GM10266 (cell line): ENCODE measurements at regions not wholly inside any gene's neighbourhood (a gene's known extent, or its start where the extent isn't known, plus 50 kb on each side); places are given as distances from the start of the nearest gene placed in this dataset.

ENCODE experiments used
- DNase-seq: peaks from one replicate; pipeline ENCODE4 v3.0.0; 2012; ENCODE audit errors: extremely low spot score
- TF ChIP-seq, protein P1 (sequence below): IDR thresholded peaks from 2 replicates; pipeline ENCODE4 v1.5.1; 2012; ENCODE audit warnings: mild to moderate bottlenecking, low read depth; ENCODE audit not compliant: control insufficient read depth, insufficient read depth; ENCODE audit errors: missing control alignments

DNA sequence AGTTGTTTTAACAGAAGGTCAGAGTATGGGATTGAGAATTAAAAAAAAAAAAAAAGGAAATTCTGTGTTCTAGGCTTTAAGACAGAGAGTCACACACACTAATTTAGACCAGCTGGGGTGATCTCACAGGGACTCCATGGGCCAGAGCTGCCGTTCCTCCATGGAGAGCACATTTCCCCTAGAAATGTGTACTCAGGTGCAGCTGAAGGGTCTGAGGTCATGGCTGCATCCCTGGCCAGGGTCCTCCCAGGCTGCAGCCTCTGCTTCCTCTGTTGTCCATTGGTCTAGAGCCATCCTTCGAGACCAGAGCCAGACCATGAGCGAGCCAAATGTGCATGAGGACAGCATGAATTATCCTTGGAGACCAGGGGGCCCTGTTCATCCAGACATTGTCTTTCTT lies 190.1 kb upstream of the TNP1 start:
- no peak for DNase-seq
- TF ChIP-seq, protein P1, sequence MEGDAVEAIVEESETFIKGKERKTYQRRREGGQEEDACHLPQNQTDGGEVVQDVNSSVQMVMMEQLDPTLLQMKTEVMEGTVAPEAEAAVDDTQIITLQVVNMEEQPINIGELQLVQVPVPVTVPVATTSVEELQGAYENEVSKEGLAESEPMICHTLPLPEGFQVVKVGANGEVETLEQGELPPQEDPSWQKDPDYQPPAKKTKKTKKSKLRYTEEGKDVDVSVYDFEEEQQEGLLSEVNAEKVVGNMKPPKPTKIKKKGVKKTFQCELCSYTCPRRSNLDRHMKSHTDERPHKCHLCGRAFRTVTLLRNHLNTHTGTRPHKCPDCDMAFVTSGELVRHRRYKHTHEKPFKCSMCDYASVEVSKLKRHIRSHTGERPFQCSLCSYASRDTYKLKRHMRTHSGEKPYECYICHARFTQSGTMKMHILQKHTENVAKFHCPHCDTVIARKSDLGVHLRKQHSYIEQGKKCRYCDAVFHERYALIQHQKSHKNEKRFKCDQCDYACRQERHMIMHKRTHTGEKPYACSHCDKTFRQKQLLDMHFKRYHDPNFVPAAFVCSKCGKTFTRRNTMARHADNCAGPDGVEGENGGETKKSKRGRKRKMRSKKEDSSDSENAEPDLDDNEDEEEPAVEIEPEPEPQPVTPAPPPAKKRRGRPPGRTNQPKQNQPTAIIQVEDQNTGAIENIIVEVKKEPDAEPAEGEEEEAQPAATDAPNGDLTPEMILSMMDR = no peak

GRCh38 chr2:217049422-217049821 lies 189.6 kb upstream of the TNP1 start:
- TF ChIP-seq, protein P1 = no peak
- no peak for DNase-seq

DNA sequence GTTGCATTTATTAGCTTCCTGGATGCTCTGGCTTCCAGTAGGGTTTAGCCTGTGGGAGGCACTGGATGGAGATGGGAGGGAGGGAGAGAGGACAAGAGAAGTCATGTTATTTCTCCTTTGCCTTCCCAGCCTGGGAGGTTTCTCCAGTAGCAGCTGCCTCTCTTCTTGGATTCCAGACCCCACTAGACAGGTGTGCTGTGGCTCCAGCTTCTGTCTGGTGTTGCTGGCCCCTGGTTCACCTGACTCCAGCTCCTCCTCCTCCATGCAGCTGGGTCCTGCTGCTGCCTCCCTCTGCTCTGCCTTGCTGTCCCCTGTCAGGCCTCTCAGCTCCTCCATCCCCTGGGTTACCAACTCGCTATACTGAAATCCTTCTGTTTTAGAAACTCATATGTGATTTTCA lies 188.9 kb upstream of the TNP1 start:
- no peak for DNase-seq
- TF ChIP-seq, protein P1 = no peak

DNA sequence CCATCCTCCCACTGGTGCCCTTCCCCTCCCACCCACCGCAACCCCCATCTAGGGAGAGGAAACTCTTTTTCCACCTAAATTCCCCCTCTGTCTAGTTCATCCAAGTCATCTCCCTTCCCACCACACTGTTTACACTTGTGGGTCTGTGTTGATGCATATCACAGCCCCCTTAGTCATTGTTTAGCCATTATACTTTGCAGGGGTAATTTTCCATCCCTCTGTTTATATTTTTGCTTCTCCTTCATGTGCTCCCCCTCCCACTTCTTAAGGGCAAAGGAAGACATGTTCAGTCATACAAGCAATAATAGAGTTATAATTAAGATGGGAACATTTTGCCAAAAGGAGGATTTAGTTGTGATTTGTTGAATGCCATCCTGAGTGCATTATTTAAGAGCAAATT lies 187.8 kb upstream of the TNP1 start:
- TF ChIP-seq, protein P1 = no peak
- DNase-seq = no peak

- no peak for DNase-seq
- TF ChIP-seq, protein P1 = no peak
These were observed 187.3 kb upstream of the TNP1 start for GRCh38 chr2:217047209-217047608.

- DNase-seq = no peak
- TF ChIP-seq, protein P1 = no peak
These were observed 186.0 kb upstream of the TNP1 start for GRCh38 chr2:217045700-217046475.

DNA sequence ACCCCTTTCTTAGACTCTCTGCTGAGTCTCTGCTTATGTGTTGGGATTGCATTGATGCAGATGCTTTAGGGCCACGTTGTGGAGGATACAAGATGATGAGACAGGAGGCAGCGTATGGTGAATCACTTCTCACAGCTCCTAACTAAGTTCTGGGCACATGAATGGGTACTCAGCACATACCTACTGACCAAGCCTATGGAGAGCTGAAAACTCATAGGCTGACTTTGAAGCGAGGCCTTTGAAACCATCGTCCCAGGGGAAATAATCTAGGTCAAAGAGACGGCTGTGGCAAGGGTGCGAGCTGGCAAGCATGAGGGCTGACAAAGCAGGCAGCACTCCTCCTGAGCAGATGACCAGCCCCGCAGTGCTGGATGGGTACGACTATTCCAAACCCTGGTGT lies 180.2 kb upstream of the TNP1 start:
- TF ChIP-seq, protein P1 = no peak
- no peak for DNase-seq
